ENCODE measurements at regions not wholly inside any gene's neighbourhood (a gene's known extent, or its start where the extent isn't known, plus 50 kb on each side); places are given as distances from the start of the nearest gene placed in this dataset.

DNA sequence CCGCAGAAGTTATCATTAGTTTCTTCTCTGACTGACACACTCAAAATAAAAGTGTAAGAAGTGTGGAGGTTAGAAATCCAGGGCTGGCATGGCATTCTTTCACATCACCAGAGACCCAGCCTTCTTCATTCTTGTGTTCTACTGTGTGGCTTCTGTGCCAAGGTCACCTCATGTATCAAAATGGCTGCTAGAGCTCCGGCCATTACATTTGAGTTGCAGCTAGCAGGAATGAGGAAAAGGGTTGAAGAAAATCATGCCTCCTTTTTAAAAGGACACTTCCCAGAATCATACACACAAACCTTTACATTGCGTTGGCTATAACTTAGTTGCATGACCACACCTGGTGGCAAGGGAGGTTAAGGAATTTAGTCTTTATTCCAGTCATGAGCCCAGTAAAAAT, 345.6 kb upstream of the PROK2 start:
- TF ChIP-seq CTCF (conservative IDR thresholded peaks at IDR 0.05; ENCODE audit: low read depth, low read length), result no peak
- DNase-seq (ENCODE audit: low read depth), result no peak
- no peak overlapping the region for H3K4me3 ChIP-seq (ENCODE audit: low read depth, low read length)

GRCh38 chr3:72129501-72130094, 344.6 kb upstream of the PROK2 start:
- TF ChIP-seq CTCF (conservative IDR thresholded peaks at IDR 0.05; ENCODE audit: low read depth, low read length), result no peak
- DNase-seq (ENCODE audit: low read depth), result no peak

DNA sequence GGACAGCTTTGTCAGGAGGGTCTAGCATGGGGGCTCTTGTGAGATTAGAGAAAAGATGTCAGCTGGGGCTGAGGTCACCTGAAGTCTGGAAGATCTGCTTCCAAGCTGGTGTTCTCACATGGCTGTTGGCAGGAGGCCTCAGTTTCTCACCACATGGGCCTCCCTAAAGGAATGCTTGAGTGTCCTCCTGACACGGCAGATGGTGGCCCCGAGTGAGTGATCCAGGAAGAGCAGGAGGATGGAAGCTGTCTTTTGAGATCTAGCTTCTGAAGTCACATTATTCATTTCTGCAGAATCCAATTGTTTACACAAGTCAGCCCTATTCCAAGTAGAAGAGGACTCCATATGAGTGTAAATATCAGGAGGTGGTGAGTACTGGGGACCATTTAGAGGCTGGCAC, 344.0 kb upstream of the PROK2 start:
- H3K4me3 ChIP-seq (ENCODE audit: low read depth, low read length), result no peak overlapping the region
- DNase-seq (ENCODE audit: low read depth), result no peak
- TF ChIP-seq CTCF (conservative IDR thresholded peaks at IDR 0.05; ENCODE audit: low read depth, low read length), result no peak

More at GRCh38 chr3:72129501-72130094, 344.6 kb upstream of the PROK2 start:
- H3K4me3 ChIP-seq (ENCODE audit: low read depth, low read length), result no peak overlapping the region

GRCh38 chr3:72127844-72128243, 342.9 kb upstream of the PROK2 start:
- no peak overlapping the region for H3K4me3 ChIP-seq (ENCODE audit: low read depth, low read length)
- TF ChIP-seq CTCF (conservative IDR thresholded peaks at IDR 0.05; ENCODE audit: low read depth, low read length), result no peak
- DNase-seq (ENCODE audit: low read depth), result peak; percentile 24

GRCh38 chr3:72127224-72127612, 342.3 kb upstream of the PROK2 start:
- DNase-seq (ENCODE audit: low read depth), result no peak

GRCh38 chr3:72126441-72127223, 341.7 kb upstream of the PROK2 start:
- H3K4me3 ChIP-seq (ENCODE audit: low read depth, low read length), result no peak overlapping the region
- DNase-seq (ENCODE audit: low read depth), result no peak
- TF ChIP-seq CTCF (conservative IDR thresholded peaks at IDR 0.05; ENCODE audit: low read depth, low read length), result no peak

More at GRCh38 chr3:72127224-72127612, 342.3 kb upstream of the PROK2 start:
- H3K4me3 ChIP-seq (ENCODE audit: low read depth, low read length), result no peak overlapping the region
- TF ChIP-seq CTCF (conservative IDR thresholded peaks at IDR 0.05; ENCODE audit: low read depth, low read length), result no peak

Measured in choroid plexus epithelial cell (primary cell).